ENCODE measurements at regions not wholly inside any gene's neighbourhood (a gene's known extent, or its start where the extent isn't known, plus 50 kb on each side); places are given as distances from the start of the nearest gene placed in this dataset.

DNA sequence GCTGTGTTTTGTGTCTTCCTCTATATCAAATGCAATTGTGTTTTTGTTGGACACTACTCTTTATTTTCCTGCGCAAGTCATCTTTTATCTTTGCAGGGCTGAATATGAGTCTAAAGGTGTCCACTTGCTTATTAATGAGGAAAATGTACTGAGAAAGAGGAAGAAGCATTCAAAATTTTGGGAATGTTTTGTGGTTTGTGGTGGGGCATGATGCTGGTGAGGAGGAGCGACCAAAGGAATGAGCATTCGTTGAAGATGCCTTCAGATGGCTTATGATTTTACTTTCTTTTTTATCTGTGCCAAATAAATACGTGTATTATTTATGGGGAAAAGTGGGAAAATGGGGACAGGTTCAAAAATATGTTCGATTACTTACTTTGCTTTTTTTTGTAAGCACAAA is 63.9 kb upstream of the SMIM21 start:
- no peak for DNase-seq (ENCODE audit: low spot score)

DNA sequence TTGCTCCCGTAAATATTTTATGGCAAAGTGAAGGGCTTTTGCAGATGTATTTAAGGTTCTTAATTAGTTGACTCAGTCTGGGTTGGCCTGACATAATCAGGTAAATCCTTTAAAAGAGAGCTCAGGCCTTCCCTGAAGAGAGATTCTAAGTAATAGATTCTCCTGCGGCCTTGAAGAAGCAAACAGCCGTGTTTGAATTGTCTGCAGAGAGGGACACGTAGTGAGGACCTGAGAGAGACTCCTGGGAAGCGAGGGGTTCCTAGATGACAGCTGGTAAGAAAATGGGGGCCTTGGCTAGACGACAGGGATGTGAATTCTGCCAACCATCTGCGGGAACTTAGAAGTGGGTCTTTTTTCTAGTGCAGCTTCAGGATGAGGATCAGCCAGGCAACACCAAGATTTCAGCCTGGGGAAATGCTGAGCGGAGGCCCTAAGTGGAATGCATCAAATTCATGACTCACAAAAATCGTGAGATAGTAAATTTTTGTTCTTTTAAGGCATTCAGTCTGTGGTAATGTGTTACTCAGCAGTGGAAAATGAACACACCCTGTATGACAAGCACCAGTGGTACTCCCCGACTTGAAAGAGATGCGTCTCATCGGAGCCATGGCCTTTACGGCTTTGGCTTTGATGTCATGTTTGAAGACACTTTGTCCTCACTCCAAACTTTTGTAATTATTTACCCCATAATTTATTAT is 62.1 kb upstream of the SMIM21 start:
- no peak for DNase-seq (ENCODE audit: low spot score)

DNA sequence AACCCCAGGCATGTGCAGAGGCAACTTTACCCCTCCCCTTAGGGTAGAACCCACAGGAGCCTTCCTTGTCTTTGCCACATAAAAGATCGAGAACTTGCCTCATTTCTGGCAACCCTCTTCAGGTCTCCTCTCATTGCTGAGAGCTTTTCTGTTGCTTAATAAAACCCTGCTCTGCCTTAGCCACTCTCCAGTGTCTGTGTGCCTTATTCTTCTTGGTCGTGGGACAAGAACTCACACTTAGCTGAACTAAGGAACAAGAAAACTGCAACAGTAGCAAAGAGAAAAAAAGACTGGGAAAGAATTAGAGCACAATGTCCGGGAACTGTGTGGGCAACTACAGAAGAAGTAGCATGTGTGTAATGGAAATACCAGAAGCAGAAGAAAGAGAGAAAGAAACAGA is 56.2 kb upstream of the SMIM21 start:
- no peak for DNase-seq (ENCODE audit: low spot score)

DNA sequence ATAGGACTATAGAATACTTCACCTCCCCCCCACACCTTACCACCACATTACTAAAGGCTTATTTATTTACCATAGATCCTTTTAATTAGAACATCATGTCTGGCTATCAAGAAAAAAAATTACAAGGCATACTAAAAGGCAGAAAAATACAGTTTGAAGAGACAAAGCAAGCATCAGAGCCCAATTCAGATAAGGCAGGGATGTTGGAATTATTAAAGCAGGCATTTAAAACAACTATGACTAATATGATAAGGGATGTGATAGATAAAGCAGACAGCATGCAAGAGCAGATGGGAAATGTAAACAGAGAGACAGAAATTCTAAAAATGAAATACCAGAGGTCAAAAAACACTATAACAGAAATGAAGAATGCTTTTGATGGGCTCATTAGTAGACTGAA is 55.4 kb upstream of the SMIM21 start:
- no peak for DNase-seq (ENCODE audit: low spot score)

DNA sequence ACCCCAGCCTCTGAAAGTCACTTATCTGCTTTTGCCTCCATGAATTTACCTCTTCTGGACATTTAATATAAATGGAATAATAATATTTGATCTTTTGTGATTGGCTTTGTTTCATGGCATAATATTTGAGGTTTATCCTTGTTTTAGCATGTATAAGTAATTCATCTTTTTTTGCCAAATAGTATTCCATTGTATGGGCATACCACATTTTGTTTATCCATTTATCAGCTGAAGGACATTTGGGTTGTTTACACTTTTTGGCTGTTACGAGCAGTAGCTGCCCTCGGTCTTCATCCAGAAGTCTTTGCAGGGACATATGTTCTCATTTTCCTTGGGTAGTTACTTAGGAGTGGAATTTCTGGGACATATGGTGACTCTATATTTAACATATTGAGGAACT is 53.0 kb upstream of the SMIM21 start:
- no peak for DNase-seq (ENCODE audit: low spot score)

- no peak for DNase-seq (ENCODE audit: low spot score)
These were observed 51.7 kb upstream of the SMIM21 start for GRCh38 chr18:75478996-75479880.

DNA sequence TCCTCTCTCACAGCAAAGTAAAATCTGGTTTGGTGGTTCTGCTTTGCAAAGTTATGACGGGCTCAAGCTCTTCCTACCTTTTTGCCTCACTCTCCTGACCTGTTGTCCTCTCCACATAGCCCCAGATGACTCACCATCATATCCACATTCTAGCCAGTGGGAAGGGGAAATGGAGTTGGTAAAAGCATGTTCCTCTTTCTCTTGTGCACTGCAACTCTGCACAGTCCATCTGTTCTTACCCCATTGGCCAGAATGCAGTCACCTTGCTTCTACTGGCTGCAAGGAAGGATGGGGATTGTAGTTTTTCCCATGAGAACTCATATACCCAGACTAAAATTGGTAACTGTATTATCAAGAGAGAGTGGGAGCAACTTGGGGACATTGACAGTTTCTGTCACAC is 50.4 kb upstream of the SMIM21 start:
- DNase-seq (ENCODE audit: low spot score) = no peak

Measured in ecto neural progenitor cell (in vitro differentiated cells).